DND-41 (cell line): ENCODE measurements at regions not wholly inside any gene's neighbourhood (a gene's known extent, or its start where the extent isn't known, plus 50 kb on each side); places are given as distances from the start of the nearest gene placed in this dataset.

ENCODE experiments used
- ATAC-seq: fragments of 200-7000 bp; cut with Tn5 transposase; 3 replicates; pipeline ENCODE4 v1.9.1; 2021; ENCODE audit warnings: low read depth; ENCODE audit not compliant: insufficient read depth
- DNase-seq: peaks from one replicate; pipeline ENCODE4 v3.0.0-alpha.2; 2020
- H2AFZ ChIP-seq: 2 replicates; pipeline ENCODE4 v1.6.0; 2012; ENCODE audit warnings: low read depth, low read length
- H3K27ac ChIP-seq: 2 replicates; pipeline ENCODE4 v1.5.1; 2012; ENCODE audit warnings: low read length, inconsistent platforms
- H3K27me3 ChIP-seq: fragments of 200-600 bp; sonication (generic); 2 replicates; pipeline ENCODE4 v1.6.0; 2012; ENCODE audit warnings: low read length, mild to moderate bottlenecking, inconsistent platforms; ENCODE audit not compliant: insufficient read depth, poor library complexity
- H3K36me3 ChIP-seq: 2 replicates; pipeline ENCODE4 v1.5.1; 2012; ENCODE audit warnings: low read length, inconsistent platforms; ENCODE audit not compliant: insufficient read depth
- H3K4me1 ChIP-seq: 2 replicates; pipeline ENCODE4 v1.5.1; 2012; ENCODE audit warnings: mild to moderate bottlenecking, low read length; ENCODE audit not compliant: insufficient read depth
- H3K4me2 ChIP-seq: 2 replicates; pipeline ENCODE4 v1.6.0; 2012; ENCODE audit warnings: mild to moderate bottlenecking, moderate library complexity, low read length, inconsistent platforms; ENCODE audit not compliant: insufficient read depth
- H3K4me3 ChIP-seq, 2 experiments: fragments of 200-600 bp in 1 of 2; shearing (Covaris generic) in 1 of 2; 2 replicates each; pipeline ENCODE4 v1.5.1; 2012 to 2016; ENCODE audit warnings: inconsistent platforms in 2 of 2, low read length in 2 of 2, mild to moderate bottlenecking in 2 of 2, low read depth in 1 of 2, moderate library complexity in 1 of 2
- H3K79me2 ChIP-seq: 2 replicates; pipeline ENCODE4 v1.6.0; 2012; ENCODE audit warnings: low read length, inconsistent platforms; ENCODE audit not compliant: insufficient read depth
- H3K9ac ChIP-seq: 2 replicates; pipeline ENCODE4 v1.6.0; 2012; ENCODE audit warnings: low read depth, mild to moderate bottlenecking, inconsistent platforms, low read length, moderate library complexity
- H3K9me3 ChIP-seq: 2 replicates; pipeline ENCODE4 v1.5.1; 2012; ENCODE audit warnings: low read length, moderate library complexity, mild to moderate bottlenecking, inconsistent platforms; ENCODE audit not compliant: insufficient read depth, severe bottlenecking
- H4K20me1 ChIP-seq: 2 replicates; pipeline ENCODE4 v1.6.0; 2012; ENCODE audit warnings: low read length; ENCODE audit not compliant: insufficient read depth
- EZH2 ChIP-seq: IDR thresholded peaks from 3 replicates; pipeline ENCODE4 v1.6.1; 2012; ENCODE audit warnings: borderline replicate concordance, low read depth, mild to moderate bottlenecking, moderate library complexity, low read length, inconsistent platforms; ENCODE audit not compliant: severe bottlenecking
- TF ChIP-seq, protein P1 (sequence below): IDR thresholded peaks from 2 replicates; pipeline ENCODE4 v1.5.1; 2012; ENCODE audit warnings: borderline replicate concordance, low read length, moderate library complexity, mild to moderate bottlenecking; ENCODE audit not compliant: poor library complexity, severe bottlenecking; ENCODE audit errors: extremely low read depth

DNA sequence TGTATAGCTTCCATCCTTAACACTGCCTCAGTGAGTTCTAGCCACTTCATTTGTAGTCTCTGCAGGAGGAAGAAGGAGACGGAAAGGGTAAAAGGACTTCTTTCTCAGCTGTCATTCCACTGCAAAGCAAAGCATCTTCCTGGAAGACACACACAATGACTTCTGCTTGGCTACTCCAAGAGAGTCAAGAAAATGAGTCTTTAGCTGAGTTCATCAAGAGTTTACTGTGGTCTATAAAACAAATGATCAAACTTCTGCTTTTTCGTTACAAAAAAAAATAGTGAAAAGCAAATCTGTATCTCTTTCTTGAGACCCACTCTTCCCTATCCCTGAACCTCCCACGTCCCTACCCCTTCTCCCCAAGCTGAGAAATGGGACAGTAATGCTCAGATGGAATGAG, 205.0 kb upstream of the AHR start:
- Histone ChIP-seq H3K4me2 (no peak overlapping the region), H3K4me3 (no peak overlapping the region), H3K27ac (no peak overlapping the region), H3K9ac (no peak overlapping the region), H4K20me1 (no peaks in the 10 kb centered on the region), H3K4me1 (peaks cover 18% of the 10 kb centered on the region), H2AFZ (no peak overlapping the region), H3K79me2 (no peaks in the 10 kb centered on the region), H3K36me3 (no peaks in the 10 kb centered on the region), H3K27me3 (no peaks in the 10 kb centered on the region), H3K9me3 (no peaks in the 10 kb centered on the region)
- DNase-seq (no peak), ATAC-seq (no peak)
- no peak for TF ChIP-seq EZH2
- TF ChIP-seq, protein P1, sequence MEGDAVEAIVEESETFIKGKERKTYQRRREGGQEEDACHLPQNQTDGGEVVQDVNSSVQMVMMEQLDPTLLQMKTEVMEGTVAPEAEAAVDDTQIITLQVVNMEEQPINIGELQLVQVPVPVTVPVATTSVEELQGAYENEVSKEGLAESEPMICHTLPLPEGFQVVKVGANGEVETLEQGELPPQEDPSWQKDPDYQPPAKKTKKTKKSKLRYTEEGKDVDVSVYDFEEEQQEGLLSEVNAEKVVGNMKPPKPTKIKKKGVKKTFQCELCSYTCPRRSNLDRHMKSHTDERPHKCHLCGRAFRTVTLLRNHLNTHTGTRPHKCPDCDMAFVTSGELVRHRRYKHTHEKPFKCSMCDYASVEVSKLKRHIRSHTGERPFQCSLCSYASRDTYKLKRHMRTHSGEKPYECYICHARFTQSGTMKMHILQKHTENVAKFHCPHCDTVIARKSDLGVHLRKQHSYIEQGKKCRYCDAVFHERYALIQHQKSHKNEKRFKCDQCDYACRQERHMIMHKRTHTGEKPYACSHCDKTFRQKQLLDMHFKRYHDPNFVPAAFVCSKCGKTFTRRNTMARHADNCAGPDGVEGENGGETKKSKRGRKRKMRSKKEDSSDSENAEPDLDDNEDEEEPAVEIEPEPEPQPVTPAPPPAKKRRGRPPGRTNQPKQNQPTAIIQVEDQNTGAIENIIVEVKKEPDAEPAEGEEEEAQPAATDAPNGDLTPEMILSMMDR: no peak

DNA sequence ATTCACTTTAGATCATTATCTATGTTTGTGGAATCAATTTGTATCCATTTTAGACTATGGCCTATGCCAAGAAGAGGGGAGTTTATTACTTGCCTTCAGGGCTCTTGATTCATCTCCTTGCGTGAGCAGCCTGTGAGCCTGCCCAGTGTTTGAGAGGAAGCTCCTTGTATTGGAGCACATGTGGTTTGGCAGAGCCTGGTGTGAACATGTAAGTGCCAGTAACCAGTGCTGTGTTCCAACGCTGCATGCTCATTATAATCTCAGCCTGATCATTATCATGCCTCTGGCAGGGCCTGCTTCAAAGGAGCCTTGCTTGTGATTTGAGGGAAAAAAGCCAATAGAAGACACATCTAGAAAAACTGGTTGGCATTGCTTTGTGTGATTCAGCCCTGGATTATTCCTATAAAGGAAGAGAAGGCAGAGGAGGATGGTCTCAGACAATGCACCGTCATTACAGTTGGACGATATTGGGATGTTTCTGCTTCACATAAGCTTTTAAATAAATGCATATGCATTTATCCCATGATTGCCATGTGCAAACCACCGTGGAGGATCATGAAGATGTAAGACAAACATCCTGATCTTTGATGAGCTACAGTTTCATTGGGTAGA, 203.4 kb upstream of the AHR start:
- Histone ChIP-seq H3K9me3 (no peaks in the 10 kb centered on the region), H3K4me1 (peaks cover 18% of the 10 kb centered on the region), H3K79me2 (no peaks in the 10 kb centered on the region), H4K20me1 (no peaks in the 10 kb centered on the region), H2AFZ (no peak overlapping the region), H3K36me3 (no peaks in the 10 kb centered on the region), H3K27ac (no peak overlapping the region), H3K4me2 (no peak overlapping the region), H3K9ac (no peak overlapping the region), H3K27me3 (no peaks in the 10 kb centered on the region), H3K4me3 (no peak overlapping the region)
- DNase-seq (peak; percentile 30), ATAC-seq (peak; percentile 64)
- TF ChIP-seq EZH2: no peak
- TF ChIP-seq, protein P1: no peak

DNA sequence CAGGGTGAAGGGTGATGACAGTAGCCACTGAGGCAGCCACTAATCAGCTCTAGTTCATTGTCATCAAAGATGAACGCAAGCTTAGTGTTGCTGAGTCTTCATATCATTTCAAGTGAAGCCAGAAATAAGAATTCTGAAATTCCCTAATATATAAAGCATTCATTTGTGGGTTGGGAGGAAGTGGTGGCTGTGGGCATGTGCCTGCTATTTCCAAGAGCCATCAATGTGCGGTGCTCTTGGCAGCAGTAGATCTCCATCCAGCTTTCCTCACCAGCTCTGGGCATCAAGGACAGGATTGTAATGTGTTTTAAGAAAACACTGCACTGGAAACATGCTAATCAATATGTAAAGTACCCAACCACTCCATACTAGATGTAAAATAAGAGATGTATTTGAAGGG, 202.5 kb upstream of the AHR start:
- Histone ChIP-seq H3K27me3 (no peaks in the 10 kb centered on the region), H3K4me3 (no peak overlapping the region), H4K20me1 (no peaks in the 10 kb centered on the region), H3K36me3 (no peaks in the 10 kb centered on the region), H3K9me3 (peaks cover 3% of the 10 kb centered on the region), H3K4me2 (no peak overlapping the region), H3K79me2 (no peaks in the 10 kb centered on the region), H3K27ac (no peak overlapping the region), H2AFZ (no peak overlapping the region), H3K9ac (no peak overlapping the region), H3K4me1 (peaks cover 18% of the 10 kb centered on the region)
- TF ChIP-seq EZH2: no peak
- TF ChIP-seq, protein P1: no peak
- no peak for ATAC-seq
- no peak for DNase-seq
